ENCODE measurements at regions not wholly inside any gene's neighbourhood (a gene's known extent, or its start where the extent isn't known, plus 50 kb on each side); places are given as distances from the start of the nearest gene placed in this dataset.

- TF ChIP-seq POLR2A (IDR thresholded peaks at IDR 0.05) = no peak
- TF ChIP-seq CTCF (IDR thresholded peaks at IDR 0.05) = no peak
- no peak for TF ChIP-seq POLR2AphosphoS5 (IDR thresholded peaks at IDR 0.05; ENCODE audit: insufficient read depth in 1 of 2, low read depth in 1 of 2)
Measured at GRCh38 chr7:10315881-10316280, 657.8 kb upstream of the PHF14 start.
